T-helper 2 cell treated with Interferon-gamma antibody and Interleukin-4, amounts not matched to agents 100 ng/mL and 5 ng/mL, for 36 hours (primary cell): ENCODE measurements at regions not wholly inside any gene's neighbourhood (a gene's known extent, or its start where the extent isn't known, plus 50 kb on each side); places are given as distances from the start of the nearest gene placed in this dataset.

Experiments used
- intact Hi-C: fragments of 100-400 bp; cut with micrococcal nuclease; formaldehyde crosslinking; loops from one replicate; pipeline ENCODE4 v1.15.1; 2023

- intact Hi-C loops = no loop called here
These were observed 53.7 kb upstream of the TRAK1 start for GRCh38 chr3:42037318-42037945.

DNA sequence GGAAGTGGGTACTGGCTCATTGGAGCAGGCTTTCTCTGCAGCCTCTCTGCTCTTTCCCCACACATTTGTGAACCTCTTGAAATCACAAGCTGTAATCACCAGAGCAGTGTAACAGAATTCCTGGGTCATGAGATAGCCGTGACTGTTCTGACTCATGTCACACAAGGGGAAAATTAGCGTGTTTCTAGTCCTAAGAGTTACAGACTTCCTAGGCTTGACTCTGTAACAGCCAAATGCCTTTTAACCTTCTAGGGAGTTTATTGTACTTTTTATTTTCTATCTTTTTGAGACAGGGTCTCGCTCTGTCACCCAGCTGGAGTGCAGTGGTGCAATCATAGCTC is 54.7 kb upstream of the TRAK1 start:
- intact Hi-C loops = no loop called here

GRCh38 chr3:42035816-42036482 is 55.2 kb upstream of the TRAK1 start:
- intact Hi-C loops = no loop called here

- intact Hi-C loops = no loop called here
These were observed 56.1 kb upstream of the TRAK1 start for GRCh38 chr3:42035007-42035406.

DNA sequence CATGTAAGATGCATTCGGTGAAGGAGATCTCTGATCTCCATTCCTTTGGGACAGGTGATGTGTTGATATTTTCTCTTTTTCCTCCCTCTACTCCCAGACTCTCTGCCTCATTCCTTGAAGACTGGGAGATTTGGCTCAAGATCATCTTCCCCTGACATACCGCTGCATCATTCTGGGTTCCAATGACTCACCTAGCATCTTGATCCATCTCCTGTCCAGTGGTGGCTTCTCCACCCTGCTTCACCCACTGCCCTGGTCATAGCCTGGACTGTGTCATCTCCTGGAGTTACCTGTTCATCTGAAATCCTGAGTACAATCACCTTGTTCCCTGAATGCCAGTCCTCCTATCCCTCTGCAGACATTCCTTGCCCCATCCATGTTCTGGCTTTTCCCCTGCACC is 57.4 kb upstream of the TRAK1 start:
- intact Hi-C loops = no loop called here

DNA sequence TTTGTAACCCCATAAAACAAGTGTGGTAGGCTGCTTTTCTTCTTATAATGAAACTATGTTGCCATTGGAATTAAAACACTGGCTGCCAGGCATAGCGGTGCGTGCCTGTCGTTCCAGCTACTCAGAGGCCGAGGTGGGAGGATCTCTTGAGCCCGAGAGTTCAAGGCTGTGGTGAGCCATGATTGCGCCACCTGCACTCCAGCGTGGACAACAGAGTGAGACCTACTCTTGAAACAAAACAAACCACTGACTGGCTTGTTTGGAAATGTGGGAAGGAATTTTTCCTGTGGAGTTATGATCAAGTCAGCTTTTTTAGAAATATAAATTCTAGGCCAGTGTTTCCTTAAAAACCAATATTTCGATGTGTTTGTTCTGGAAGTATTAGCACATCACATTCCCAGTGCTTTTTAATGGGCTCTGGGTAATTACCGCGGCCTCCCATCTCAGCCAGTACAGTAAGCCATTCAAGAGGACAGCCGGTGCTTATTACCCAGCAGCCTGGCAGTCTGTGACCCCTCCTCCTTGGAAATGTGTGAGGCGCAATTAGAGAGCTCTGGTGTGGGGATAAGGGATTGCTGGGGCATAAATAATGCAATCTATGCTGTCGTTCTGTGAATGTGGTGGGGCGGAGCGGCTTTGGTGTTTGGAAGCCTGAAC is 58.3 kb upstream of the TRAK1 start:
- intact Hi-C loops = no loop called here

DNA sequence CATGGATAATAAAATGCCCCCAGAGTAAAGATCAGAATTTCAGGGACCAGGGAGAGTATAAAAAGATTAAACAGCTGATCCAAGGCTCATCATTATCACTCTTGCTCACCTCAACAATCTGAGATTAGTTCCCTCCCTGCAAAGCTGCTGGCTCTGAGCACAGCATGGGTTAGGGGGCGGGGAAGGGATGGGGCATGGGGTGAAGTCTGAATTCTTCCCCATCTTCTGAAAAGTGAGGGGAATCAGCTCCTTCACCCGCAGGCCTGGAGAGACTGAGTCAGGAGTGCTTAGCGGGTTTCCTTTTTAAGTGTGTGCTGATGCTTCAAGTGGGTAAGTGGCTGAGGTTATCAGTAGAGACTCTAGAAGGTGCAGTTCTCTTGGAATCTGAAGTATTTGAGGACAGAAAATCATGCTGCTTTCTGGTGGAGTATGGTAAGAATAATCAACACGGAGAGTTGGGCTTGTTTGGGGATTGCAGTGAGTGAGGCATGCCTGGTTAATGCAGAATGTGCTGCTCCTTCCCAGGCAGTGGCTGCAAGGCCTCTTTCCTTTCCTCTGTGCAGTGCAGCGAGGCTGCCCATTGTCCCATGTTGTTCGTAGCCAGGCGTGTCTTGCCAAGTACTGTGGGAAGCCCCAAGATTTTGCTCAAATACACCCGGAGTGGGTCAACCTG is 59.2 kb upstream of the TRAK1 start:
- intact Hi-C loops = no loop called here

DNA sequence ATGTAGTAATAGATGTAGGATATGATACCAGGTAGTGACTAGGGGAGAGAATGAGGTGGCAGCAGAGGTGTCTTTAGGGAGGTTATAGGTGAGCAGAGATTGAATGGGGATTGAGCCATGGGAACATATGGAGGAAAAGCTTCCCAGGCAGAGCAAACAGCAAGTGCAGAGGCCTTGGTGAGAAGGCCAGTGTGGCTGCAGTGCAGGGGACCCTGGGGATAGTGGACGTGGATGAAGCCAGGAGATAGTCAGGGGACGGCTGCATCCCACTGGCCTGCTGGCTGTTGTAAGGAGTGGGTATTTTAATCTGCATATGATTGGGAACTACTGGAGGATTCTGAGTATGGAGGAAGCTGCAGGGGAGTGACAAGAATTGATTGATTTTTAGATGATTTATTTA is 62.7 kb upstream of the TRAK1 start:
- intact Hi-C loops = no loop called here

DNA sequence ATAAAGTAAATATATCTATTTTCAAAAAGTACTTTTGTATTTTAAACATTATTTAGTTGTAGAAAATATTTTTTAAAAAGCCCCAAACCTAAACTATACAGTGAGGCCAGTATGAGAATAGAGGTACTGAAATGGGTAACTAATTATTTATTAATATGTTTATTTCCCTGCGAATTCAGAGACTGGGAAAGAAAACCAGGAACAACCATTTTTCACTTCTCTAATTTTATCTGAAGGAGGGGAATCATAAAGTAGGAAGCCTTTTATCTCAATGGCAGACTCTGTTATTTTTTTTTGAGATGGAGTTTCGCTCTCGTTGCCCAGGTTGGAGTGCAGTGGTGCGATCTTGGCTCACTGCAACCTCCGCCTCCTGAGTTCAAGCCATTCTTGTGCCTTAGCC is 63.6 kb upstream of the TRAK1 start:
- intact Hi-C loops = no loop called here

- intact Hi-C loops = no loop called here
These were observed 63.7 kb upstream of the ULK4 start for GRCh38 chr3:42025370-42026138.

DNA sequence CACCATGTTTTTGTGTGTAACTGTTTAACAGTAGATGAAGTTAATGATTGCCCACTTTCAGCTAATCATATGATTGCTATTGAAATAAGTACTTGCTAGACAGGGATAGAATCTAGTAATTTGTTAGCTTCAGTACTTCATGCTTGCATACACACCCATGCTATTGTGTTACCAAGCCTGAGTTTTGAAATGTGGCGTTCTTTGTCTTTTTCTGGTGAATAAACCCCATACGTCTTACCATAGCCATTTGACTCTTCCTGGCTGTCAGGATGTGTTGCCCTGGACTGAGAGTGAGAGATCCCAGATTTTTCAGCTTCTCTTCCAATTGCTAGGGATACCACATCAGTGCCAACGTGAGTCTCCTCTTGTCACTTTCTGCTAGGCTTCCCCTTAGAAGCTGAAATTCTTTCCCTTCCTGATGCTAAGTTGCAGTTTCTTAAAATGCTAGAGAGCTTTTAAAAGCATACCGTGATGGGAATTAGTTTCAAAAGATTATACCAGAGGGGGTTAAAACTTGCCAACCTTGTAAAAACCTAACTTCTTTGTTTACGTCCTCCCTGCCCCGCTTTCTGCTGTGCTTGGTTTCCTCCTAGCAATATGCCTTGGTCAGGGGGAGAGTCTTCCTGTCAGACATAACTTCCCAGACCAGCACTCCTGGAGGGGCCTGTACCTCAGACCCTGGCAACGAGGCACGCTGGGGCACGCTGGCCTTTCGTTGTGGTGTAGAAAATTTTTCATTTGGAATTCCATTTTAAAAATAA is 62.9 kb upstream of the ULK4 start:
- intact Hi-C loops = no loop called here

GRCh38 chr3:42023380-42023779 is 61.5 kb upstream of the ULK4 start:
- intact Hi-C loops = no loop called here

GRCh38 chr3:42022355-42022754 is 60.5 kb upstream of the ULK4 start:
- intact Hi-C loops = no loop called here

- intact Hi-C loops = no loop called here
These were observed 58.9 kb upstream of the ULK4 start for GRCh38 chr3:42020684-42021307.

DNA sequence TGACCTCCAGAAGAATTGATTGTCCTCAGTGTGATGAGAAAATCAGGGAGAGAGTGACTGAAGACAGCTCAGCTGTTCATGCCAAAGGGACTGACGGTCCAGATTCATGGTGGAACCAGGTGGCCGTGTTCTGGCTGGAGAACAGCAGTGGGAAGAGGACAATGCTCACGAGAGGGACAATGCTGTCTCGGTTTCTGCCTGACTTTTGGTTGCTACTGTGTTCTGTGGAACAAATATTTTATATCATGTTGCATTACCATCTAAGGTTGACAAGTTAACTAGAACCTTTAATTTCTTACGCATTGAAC is 58.0 kb upstream of the ULK4 start:
- intact Hi-C loops = loop anchor here (10.0 kb wide), 2 partner anchors 135 to 825 kb away; partner anchors contain the start of gene CTNNB1

DNA sequence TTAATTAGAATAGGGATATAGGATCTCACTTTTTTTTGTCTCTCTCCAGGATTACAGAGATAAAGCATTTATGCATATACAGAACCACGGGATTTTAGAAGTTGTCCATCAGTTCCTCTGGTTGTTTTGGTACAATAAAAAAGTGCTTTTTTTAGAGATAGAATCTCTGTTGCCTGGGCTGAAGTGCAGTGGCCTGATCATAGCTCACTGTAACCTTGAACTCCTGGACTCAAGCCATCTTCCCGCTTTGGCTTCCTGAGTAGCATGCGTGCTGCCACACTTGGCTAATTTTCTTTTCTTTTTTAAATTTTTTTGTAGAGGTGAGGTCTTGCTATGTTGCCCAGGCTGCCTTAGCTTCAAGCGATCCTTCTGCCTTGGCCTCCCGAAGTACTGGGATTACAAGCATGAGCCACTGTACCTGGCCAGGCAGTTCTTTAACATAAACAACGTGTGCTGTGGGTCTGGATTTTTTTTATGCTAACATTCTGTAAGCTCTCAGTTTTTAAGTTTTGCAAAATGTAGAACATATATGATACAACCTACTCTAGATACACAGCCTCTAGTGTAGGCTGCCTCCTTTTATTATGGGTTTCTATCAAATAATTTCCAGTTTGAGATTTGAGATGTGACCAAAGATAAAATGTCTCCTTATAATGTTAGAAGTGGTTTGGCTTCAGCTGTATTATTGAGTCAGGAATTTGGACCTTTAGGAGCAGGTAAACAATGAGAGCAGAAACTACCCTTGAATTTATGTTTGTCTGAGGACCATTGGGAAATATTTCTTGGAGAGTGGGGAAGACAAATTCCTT is 57.4 kb upstream of the ULK4 start:
- intact Hi-C loops = loop anchor here (10.0 kb wide), 2 partner anchors 135 to 825 kb away; partner anchors contain the start of gene CTNNB1

GRCh38 chr3:42014921-42015533 is 53.1 kb upstream of the ULK4 start:
- intact Hi-C loops = loop anchor here (5.0 to 10.0 kb wide), 6 partner anchors 67 to 1558 kb away; partner anchors contain the start of genes CTNNB1 and RPL14

DNA sequence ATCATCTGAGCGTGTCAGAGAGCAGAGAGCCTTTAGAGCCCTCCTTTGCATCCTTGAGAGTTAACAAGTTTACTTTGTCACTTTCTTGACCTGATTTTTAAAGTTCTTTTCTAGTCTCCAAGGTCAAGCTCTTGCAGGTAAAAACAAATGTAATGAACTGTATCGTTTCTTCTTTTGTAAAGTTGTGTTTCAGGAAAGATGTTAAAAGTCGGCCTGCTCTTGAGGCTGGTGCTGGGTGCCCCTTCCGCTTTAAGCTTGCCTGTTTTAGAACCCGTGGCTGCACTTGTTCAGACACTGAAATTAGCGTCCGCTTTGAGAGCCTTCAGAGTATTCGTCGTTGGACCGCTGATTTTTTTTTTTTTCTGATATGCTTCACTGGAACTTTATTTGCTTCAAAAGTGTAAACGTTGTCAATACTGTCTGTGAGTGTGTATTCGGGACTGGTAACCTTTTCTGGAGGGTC is 52.6 kb upstream of the ULK4 start:
- intact Hi-C loops = loop anchor here (5.0 to 10.0 kb wide), 6 partner anchors 68 to 1557 kb away; partner anchors contain the start of genes CTNNB1 and RPL14
